Stimulated activated CD4-positive, alpha-beta T cell treated with anti-CD3 and anti-CD28 coated beads, Interleukin-4, amount 100 ng/mL, for 4 hours (primary cell): ENCODE measurements at regions not wholly inside any gene's neighbourhood (a gene's known extent, or its start where the extent isn't known, plus 50 kb on each side); places are given as distances from the start of the nearest gene placed in this dataset.

Source experiments
- DNase-seq, 2 experiments: peaks; one replicate each; pipeline ENCODE4 v3.0.0-alpha.2; 2020

DNA sequence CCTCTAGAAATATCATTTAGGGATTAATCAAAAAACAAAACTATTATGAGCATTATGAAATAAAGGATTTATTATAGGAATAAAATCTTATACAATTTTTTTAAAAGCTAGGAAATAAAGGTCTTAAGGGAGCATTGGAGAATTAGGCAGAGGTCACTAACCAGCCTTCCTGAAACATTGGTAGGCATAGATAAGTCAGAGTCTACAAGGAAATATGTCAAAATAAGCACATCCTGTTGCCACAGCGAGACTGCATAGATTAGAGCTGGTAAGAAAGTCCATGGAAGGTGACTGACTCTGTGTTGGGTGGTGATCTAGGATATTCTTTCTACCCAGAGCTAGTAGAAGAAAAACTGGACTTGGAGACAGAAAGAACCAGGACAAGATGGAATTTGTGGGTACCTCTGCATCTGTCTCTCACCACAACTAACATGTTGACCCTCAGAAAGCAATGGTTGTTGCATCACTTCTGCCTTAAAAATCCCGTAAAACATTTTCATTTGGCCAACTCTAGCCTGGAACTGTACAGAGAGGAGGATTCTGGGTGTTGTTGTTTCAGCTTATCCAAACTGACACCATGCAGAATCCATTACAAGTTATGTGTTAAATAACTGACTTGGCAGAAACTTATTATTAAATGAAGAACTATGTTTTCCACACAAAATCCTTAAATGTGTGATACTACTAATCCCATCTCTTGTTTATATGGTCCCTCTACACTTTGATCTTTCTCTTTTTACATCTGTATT lies 77.1 kb downstream of the FBXO5 start:
- no peak for DNase-seq

DNA sequence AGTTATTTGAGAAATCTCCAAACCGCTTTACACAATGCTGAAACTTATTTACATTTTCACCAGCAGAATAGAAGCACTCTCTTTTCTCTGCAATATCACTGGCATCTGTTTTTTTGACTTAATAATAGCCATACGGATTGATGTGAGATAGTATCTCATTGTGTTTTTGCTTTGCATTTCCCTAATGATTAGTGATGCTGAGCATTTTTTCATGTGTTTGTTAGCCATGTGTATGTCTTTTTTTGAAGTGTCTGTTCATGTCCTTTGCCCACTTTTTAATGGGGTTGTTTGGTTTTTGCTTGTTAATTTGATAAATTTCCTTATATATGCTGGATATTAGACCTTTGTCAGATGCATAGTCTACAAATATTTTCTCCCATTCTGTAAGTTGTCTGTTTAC lies 73.6 kb downstream of the FBXO5 start:
- DNase-seq: no peak

DNA sequence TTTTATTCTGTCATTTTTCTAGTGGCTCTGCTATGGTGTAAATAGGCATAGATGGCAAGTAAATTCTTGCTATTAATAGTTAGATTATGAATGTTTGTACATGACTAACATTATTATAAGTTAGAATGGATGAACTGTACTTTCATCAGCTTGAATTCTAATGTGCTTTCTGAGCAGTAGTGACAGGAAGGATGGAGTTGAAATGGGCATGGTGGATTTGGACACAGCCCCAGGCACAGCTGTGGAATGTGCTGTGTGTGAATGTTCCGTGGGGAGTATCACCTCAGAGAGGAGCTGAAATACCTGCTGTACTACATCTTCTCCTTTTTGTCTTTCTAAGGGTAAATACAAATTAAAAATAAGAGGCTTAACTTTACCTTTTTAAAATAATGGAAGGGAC lies 66.8 kb downstream of the FBXO5 start:
- no peak for DNase-seq

DNA sequence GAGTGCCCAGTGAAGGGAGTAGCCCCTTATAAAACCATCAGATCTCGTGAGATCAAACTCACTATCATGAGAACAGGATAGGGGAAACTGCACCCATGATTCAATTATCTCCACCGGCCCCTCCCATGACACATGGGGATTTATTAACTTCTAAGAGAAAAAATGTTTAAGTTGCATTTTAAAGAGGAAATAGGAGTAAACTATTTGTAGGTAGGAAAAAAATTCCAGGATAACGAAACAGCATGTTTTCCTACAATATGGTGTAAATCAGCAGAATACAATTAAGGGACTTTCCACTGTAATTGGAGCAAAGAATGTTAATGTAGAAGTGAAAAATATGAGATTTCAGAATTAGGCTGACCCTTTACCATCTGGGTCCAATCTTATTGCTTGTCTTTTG lies 63.9 kb downstream of the FBXO5 start:
- DNase-seq: no peak

DNA sequence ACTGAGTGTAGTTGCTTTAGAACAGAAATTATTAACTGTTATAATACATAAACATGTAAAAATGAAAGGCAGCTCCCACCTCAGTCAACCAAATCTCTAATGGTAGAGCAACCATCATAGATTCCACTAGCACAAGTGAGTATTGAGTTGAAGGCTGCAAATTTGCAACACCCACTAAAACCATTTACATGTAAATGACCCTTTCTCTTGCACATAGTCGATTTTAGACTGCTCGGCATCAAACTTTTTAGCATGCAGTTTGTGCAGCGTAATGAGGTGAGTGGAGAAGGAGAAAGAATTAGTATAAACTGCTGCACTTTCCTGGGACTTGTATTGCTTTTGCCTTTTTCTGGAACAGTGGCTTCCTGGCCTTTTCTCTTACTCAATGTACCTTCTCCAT lies 62.8 kb downstream of the FBXO5 start:
- DNase-seq: no peak
